GM12878 (cell line): ENCODE measurements at regions not wholly inside any gene's neighbourhood (a gene's known extent, or its start where the extent isn't known, plus 50 kb on each side); places are given as distances from the start of the nearest gene placed in this dataset.

ENCODE experiments used
- ASH2L ChIP-seq: fragments of 300-600, 200-600 bp; sonication (generic); IDR thresholded peaks from 2 replicates; pipeline ENCODE4 v1.6.1; 2017; ENCODE audit warnings: low read depth, mild to moderate bottlenecking, borderline replicate concordance
- BRCA1 ChIP-seq: IDR thresholded peaks from 2 replicates; pipeline ENCODE4 v1.6.1; 2011; ENCODE audit warnings: low read depth, low read length, improper control_type of control experiment
- CBFB ChIP-seq: IDR thresholded peaks from 2 replicates; pipeline ENCODE4 v1.6.1; 2016; ENCODE audit warnings: antibody characterized with exemption, low read depth
- CEBPB ChIP-seq, 2 experiments: fragments of 150-350 bp in 1 of 2; IDR thresholded peaks; 2 replicates each; pipeline ENCODE4 v1.6.1; 2012 to 2014; ENCODE audit warnings: low read depth in 2 of 2, low read length in 2 of 2, borderline replicate concordance in 1 of 2, inconsistent platforms in 1 of 2
- CHD1 ChIP-seq: IDR thresholded peaks from 2 replicates; pipeline ENCODE4 v1.6.1; 2012; ENCODE audit warnings: low read depth, low read length, improper control_type of control experiment
- EZH2 ChIP-seq: IDR thresholded peaks from 2 replicates; pipeline ENCODE4 v1.6.1; 2012; ENCODE audit warnings: low read depth, mild to moderate bottlenecking, control low read depth, inconsistent platforms, low read length, borderline replicate concordance; ENCODE audit not compliant: control insufficient read depth
- IRF5 ChIP-seq: fragments of 450-650 bp; IDR thresholded peaks from 2 replicates; pipeline ENCODE4 v1.6.1; 2017; ENCODE audit warnings: borderline replicate concordance
- JUNB ChIP-seq: IDR thresholded peaks from 2 replicates; pipeline ENCODE4 v1.6.1; 2016; ENCODE audit warnings: antibody characterized with exemption, mild to moderate bottlenecking
- MTA3 ChIP-seq: IDR thresholded peaks from 2 replicates; pipeline ENCODE4 v1.6.1; 2012; ENCODE audit warnings: low read length, inconsistent platforms, borderline replicate concordance
- MYB ChIP-seq: fragments of 150-350 bp; IDR thresholded peaks from 2 replicates; pipeline ENCODE4 v1.6.1; 2014; ENCODE audit warnings: mild to moderate bottlenecking, low read depth, low read length, borderline replicate concordance
- PAX8 ChIP-seq: fragments of 450-650 bp; IDR thresholded peaks from 2 replicates; pipeline ENCODE4 v1.6.1; 2017; ENCODE audit warnings: mild to moderate bottlenecking, moderate library complexity
- PBX3 ChIP-seq: IDR thresholded peaks from 2 replicates; pipeline ENCODE4 v1.6.1; 2011; ENCODE audit warnings: mild to moderate bottlenecking, low read depth, low read length, moderate library complexity; ENCODE audit not compliant: insufficient replicate concordance
- RBBP5 ChIP-seq: fragments of 200-600 bp; sonication (generic); conservative IDR thresholded peaks from 2 replicates; pipeline ENCODE4 v1.6.1; 2016
- SIX5 ChIP-seq: IDR thresholded peaks from 2 replicates; pipeline ENCODE4 v1.6.1; 2011; ENCODE audit warnings: mild to moderate bottlenecking, low read depth, low read length, moderate library complexity; ENCODE audit not compliant: severe bottlenecking
- SREBF1 ChIP-seq: IDR thresholded peaks from 2 replicates; pipeline ENCODE4 v1.6.1; 2012; ENCODE audit warnings: mild to moderate bottlenecking, low read length
- YBX1 ChIP-seq: fragments of 450-650 bp; IDR thresholded peaks from 2 replicates; pipeline ENCODE4 v1.6.1; 2016; ENCODE audit warnings: antibody characterized with exemption
- YY1 ChIP-seq: IDR thresholded peaks from 2 replicates; pipeline ENCODE4 v1.6.1; 2011; ENCODE audit warnings: low read depth, mild to moderate bottlenecking, low read length
- ZBTB33 ChIP-seq: fragments of 450-650 bp; IDR thresholded peaks from 2 replicates; pipeline ENCODE4 v1.6.1; 2017; ENCODE audit warnings: mild to moderate bottlenecking
- TF ChIP-seq, protein P1 (sequence below): fragments of 450-650 bp; IDR thresholded peaks from 2 replicates; pipeline ENCODE4 v1.6.1; 2017; ENCODE audit warnings: antibody characterized with exemption, mild to moderate bottlenecking, moderate library complexity
- TF ChIP-seq, protein P2 (sequence below): IDR thresholded peaks from 2 replicates; pipeline ENCODE4 v1.6.1; 2012; ENCODE audit warnings: low read length, inconsistent platforms

DNA sequence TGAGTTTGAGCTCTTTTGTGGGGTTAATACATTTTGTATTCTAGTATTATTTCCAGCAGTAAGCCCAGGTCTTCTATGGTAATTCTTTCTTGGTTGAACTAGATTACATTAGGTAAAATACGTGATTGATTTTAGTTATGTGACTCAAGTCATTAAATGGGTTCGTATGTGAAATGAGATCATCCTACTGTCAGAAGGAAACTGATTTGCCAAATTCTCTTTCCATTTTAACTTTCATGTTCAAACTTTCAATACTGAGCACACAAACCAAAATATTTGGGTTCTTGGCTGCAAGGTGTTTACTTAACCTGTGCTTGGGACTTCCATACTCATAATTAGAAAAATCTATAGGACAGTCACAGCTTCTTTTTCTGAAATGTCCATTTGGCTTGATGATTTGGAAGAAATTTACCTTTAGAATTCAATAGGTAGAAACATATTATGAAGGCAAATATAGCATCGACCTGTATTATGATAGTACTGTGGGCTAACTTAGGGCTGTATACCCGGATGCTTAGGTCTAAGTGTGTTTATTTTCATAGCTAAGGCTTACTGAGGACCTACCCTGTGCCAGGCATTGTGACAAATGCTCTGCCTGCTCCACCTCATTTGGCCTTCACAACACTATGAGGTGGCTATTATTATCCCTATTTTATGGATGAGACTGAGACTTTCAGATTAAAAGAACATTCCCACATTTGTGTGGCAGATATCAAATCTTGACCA is 631.8 kb upstream of the GRM7 start (continued):
- TF ChIP-seq, protein P1, sequence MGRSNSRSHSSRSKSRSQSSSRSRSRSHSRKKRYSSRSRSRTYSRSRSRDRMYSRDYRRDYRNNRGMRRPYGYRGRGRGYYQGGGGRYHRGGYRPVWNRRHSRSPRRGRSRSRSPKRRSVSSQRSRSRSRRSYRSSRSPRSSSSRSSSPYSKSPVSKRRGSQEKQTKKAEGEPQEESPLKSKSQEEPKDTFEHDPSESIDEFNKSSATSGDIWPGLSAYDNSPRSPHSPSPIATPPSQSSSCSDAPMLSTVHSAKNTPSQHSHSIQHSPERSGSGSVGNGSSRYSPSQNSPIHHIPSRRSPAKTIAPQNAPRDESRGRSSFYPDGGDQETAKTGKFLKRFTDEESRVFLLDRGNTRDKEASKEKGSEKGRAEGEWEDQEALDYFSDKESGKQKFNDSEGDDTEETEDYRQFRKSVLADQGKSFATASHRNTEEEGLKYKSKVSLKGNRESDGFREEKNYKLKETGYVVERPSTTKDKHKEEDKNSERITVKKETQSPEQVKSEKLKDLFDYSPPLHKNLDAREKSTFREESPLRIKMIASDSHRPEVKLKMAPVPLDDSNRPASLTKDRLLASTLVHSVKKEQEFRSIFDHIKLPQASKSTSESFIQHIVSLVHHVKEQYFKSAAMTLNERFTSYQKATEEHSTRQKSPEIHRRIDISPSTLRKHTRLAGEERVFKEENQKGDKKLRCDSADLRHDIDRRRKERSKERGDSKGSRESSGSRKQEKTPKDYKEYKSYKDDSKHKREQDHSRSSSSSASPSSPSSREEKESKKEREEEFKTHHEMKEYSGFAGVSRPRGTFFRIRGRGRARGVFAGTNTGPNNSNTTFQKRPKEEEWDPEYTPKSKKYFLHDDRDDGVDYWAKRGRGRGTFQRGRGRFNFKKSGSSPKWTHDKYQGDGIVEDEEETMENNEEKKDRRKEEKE, result no peak
- TF ChIP-seq CEBPB (IDR thresholded peaks at IDR 0.05; ENCODE audit: borderline replicate concordance in 1 of 2, low read depth in 2 of 2, low read length in 2 of 2), result no peak
- TF ChIP-seq CHD1, result no peak
- no peak for TF ChIP-seq IRF5
- no peak for TF ChIP-seq YY1
- TF ChIP-seq, protein P2, sequence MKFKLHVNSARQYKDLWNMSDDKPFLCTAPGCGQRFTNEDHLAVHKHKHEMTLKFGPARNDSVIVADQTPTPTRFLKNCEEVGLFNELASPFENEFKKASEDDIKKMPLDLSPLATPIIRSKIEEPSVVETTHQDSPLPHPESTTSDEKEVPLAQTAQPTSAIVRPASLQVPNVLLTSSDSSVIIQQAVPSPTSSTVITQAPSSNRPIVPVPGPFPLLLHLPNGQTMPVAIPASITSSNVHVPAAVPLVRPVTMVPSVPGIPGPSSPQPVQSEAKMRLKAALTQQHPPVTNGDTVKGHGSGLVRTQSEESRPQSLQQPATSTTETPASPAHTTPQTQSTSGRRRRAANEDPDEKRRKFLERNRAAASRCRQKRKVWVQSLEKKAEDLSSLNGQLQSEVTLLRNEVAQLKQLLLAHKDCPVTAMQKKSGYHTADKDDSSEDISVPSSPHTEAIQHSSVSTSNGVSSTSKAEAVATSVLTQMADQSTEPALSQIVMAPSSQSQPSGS, result peak; percentile 81
- TF ChIP-seq PAX8, result no peak
- TF ChIP-seq PBX3, result no peak
- no peak for TF ChIP-seq RBBP5
- TF ChIP-seq MYB, result no peak
- TF ChIP-seq BRCA1, result no peak
- TF ChIP-seq ASH2L, result no peak
- no peak for TF ChIP-seq YBX1
- TF ChIP-seq JUNB, result peak; percentile 74
- no peak for TF ChIP-seq MTA3
- no peak for TF ChIP-seq SREBF1
- TF ChIP-seq CBFB, result no peak
- TF ChIP-seq EZH2, result no peak
- TF ChIP-seq ZBTB33, result no peak
- TF ChIP-seq SIX5, result no peak
